Pulmonary artery endothelial cell (primary cell): ENCODE measurements at regions not wholly inside any gene's neighbourhood (a gene's known extent, or its start where the extent isn't known, plus 50 kb on each side); places are given as distances from the start of the nearest gene placed in this dataset.
"Not testable (repeated sequence)": the region's sequence is repeated elsewhere in the genome, so short reads cannot be mapped to it uniquely, and the experiment has no call there.

Experiments used
- DNase-seq: peaks from one replicate; pipeline ENCODE4 v3.0.0-alpha.2; 2011; ENCODE audit warnings: low read depth, low spot score

GRCh38 chr11:33530815-33531214, 169.8 kb downstream of the C11orf91 start:
- DNase-seq, result no peak

GRCh38 chr11:33529461-33529860, 171.2 kb downstream of the C11orf91 start:
- no peak for DNase-seq

- not testable (repeated sequence) for DNase-seq
Observed at GRCh38 chr11:33527738-33528137, 172.9 kb downstream of the C11orf91 start.

- DNase-seq, result no peak
Observed at GRCh38 chr11:33525789-33526188, 174.8 kb downstream of the C11orf91 start.

GRCh38 chr11:33521384-33521783, 179.2 kb downstream of the C11orf91 start:
- no peak for DNase-seq

- no peak for DNase-seq
Observed at GRCh38 chr11:33520112-33520511, 180.5 kb downstream of the C11orf91 start.

GRCh38 chr11:33515347-33515746, 185.3 kb downstream of the C11orf91 start:
- DNase-seq, result no peak

GRCh38 chr11:33514079-33514925, 186.3 kb downstream of the C11orf91 start:
- no peak for DNase-seq

GRCh38 chr11:33509632-33510031, 191.0 kb downstream of the C11orf91 start:
- no peak for DNase-seq

GRCh38 chr11:33507967-33508366, 192.7 kb downstream of the C11orf91 start:
- no peak for DNase-seq

GRCh38 chr11:33507356-33507755, 193.3 kb downstream of the C11orf91 start:
- peak; percentile 4 for DNase-seq

- no peak for DNase-seq
Observed at GRCh38 chr11:33505093-33505492, 195.5 kb downstream of the C11orf91 start.

GRCh38 chr11:33500861-33501479, 199.7 kb downstream of the C11orf91 start:
- no peak for DNase-seq

GRCh38 chr11:33500332-33500731, 200.3 kb downstream of the C11orf91 start:
- no peak for DNase-seq

GRCh38 chr11:33492596-33492995, 208.0 kb downstream of the C11orf91 start:
- DNase-seq, result no peak

- DNase-seq, result no peak
Observed at GRCh38 chr11:33490842-33491370, 209.7 kb downstream of the C11orf91 start.

GRCh38 chr11:33488971-33489370, 211.7 kb downstream of the C11orf91 start:
- no peak for DNase-seq

- DNase-seq, result no peak
Observed at GRCh38 chr11:33480626-33481025, 220.0 kb downstream of the C11orf91 start.

GRCh38 chr11:33479231-33479630, 221.4 kb downstream of the C11orf91 start:
- DNase-seq, result no peak

- DNase-seq, result no peak
Observed at GRCh38 chr11:33478111-33478573, 221.0 kb downstream of the HIPK3 start.

- no peak for DNase-seq
Observed at GRCh38 chr11:33476945-33477606, 219.9 kb downstream of the HIPK3 start.

- DNase-seq, result peak; percentile 60
Observed at GRCh38 chr11:33475993-33476392, 218.8 kb downstream of the HIPK3 start.
